HCT116 (cell line): ENCODE measurements at regions not wholly inside any gene's neighbourhood (a gene's known extent, or its start where the extent isn't known, plus 50 kb on each side); places are given as distances from the start of the nearest gene placed in this dataset.

Source experiments
- ATAC-seq: fragments of 200-7000 bp; cut with Tn5 transposase; 2 replicates; pipeline ENCODE4 v1.9.1; 2020; ENCODE audit warnings: mild to moderate bottlenecking, moderate library complexity
- BruUV-seq: library from RNA; stranded (reverse); fragments of 400-500 nt; replicated peaks from 2 replicates; lab custom pipeline; 2021; lab: Mats Ljungman, UMichigan
- CTCF ChIA-PET: fragments of 300-600 bp; sonication (Branson Sonifier 250); formaldehyde crosslinking; loops from one replicate; lab custom pipeline; 2021; ENCODE audit warnings: antibody characterized with exemption; lab: Charles Lee
- POLR2A ChIA-PET: fragments of 300-600, 350-600 bp; sonication (Branson Sonifier 250); formaldehyde crosslinking; loops from one replicate; lab custom pipeline; 2021; ENCODE audit warnings: antibody characterized with exemption; lab: Charles Lee
- RAD21 ChIA-PET, 2 experiments: fragments of 300-600 bp; sonication (Branson Sonifier 250); formaldehyde crosslinking; loops; one replicate each; lab custom pipeline; 2023; ENCODE audit warnings: low total read pairs in 2 of 2; ENCODE audit not compliant: uncharacterized antibody in 2 of 2, unreplicated experiment in 2 of 2, low non-redundant PET in 1 of 2; lab: Charles Lee
- DNase-seq: peaks from one replicate; pipeline ENCODE4 v3.0.0-alpha.2; 2010; ENCODE audit warnings: low read depth, low spot score
- H2AFZ ChIP-seq: fragments of 200-600 bp; shearing (Covaris generic), sonication (generic); 2 replicates; pipeline ENCODE4 v1.6.1; 2017; ENCODE audit warnings: low read depth, mixed run types, mixed read lengths, antibody characterized with exemption, low read length; ENCODE audit not compliant: poor library complexity, severe bottlenecking
- H3K27ac ChIP-seq: 2 replicates; pipeline ENCODE4 v1.5.1; 2012; ENCODE audit warnings: low read depth, low read length
- H3K27me3 ChIP-seq: fragments of 200-600 bp; sonication (generic); 2 replicates; pipeline ENCODE4 v1.6.1; 2016; ENCODE audit warnings: mixed run types, low read length, mixed read lengths; ENCODE audit not compliant: insufficient read depth
- H3K36me3 ChIP-seq, 2 experiments: fragments of 200-500 bp in 1 of 2; fragments of 200-600 bp in 1 of 2; sonication (Bioruptor generic) in 1 of 2; sonication (generic) in 1 of 2; 2 replicates each; pipeline versions ENCODE4 v1.5.1 to v1.6.1; 2014 to 2016; ENCODE audit warnings: low read length in 2 of 2, inconsistent platforms in 1 of 2, mixed read lengths in 1 of 2, mixed run types in 1 of 2; ENCODE audit not compliant: insufficient read depth in 2 of 2, control insufficient read depth in 1 of 2
- H3K4me1 ChIP-seq, 2 experiments: fragments of 200-600 bp in 1 of 2; sonication (generic) in 1 of 2; 2 replicates each; pipeline versions ENCODE4 v1.5.1 to v1.6.1; 2012 to 2017; ENCODE audit warnings: low read length in 2 of 2, inconsistent platforms in 1 of 2, mild to moderate bottlenecking in 1 of 2, mixed read lengths in 1 of 2, mixed run types in 1 of 2, moderate library complexity in 1 of 2; ENCODE audit not compliant: insufficient read depth in 2 of 2, control insufficient read depth in 1 of 2
- H3K4me2 ChIP-seq: fragments of 200-600 bp; sonication (generic); 2 replicates; pipeline ENCODE4 v1.6.1; 2017; ENCODE audit warnings: mixed run types, low read length, mixed read lengths
- H3K4me3 ChIP-seq, 2 experiments: fragments of 200-600 bp in 1 of 2; sonication (generic) in 1 of 2; replicated peaks in 1 of 2; 2 replicates each; pipeline ENCODE4 v1.5.1; 2011 to 2016; ENCODE audit warnings: low read length in 2 of 2, control low read depth in 1 of 2, low read depth in 1 of 2, mild to moderate bottlenecking in 1 of 2, mixed read lengths in 1 of 2, mixed run types in 1 of 2
- H3K79me2 ChIP-seq: fragments of 200-600 bp; sonication (generic); 2 replicates; pipeline ENCODE4 v1.6.1; 2017; ENCODE audit warnings: mild to moderate bottlenecking, mixed run types, low read length, moderate library complexity, mixed read lengths; ENCODE audit not compliant: insufficient read depth
- H3K9ac ChIP-seq: fragments of 200-600 bp; sonication (generic); 2 replicates; pipeline ENCODE4 v1.6.1; 2016; ENCODE audit warnings: low read length, mixed read lengths
- H3K9me2 ChIP-seq: fragments of 200-600 bp; sonication (generic), shearing (Covaris generic); 2 replicates; pipeline ENCODE4 v1.6.1; 2017; ENCODE audit warnings: mixed run types, mild to moderate bottlenecking, moderate library complexity; ENCODE audit not compliant: insufficient read depth
- H3K9me3 ChIP-seq, 2 experiments: fragments of 200-500 bp in 1 of 2; fragments of 200-600 bp in 1 of 2; sonication (Bioruptor generic) in 1 of 2; sonication (generic) in 1 of 2; 2 replicates each; pipeline ENCODE4 v1.6.1; 2014 to 2017; ENCODE audit warnings: low read length in 2 of 2, mixed read lengths in 2 of 2, inconsistent platforms in 1 of 2, low read depth in 1 of 2, mild to moderate bottlenecking in 1 of 2, mixed run types in 1 of 2, moderate library complexity in 1 of 2; ENCODE audit not compliant: control insufficient read depth in 1 of 2, insufficient read depth in 1 of 2
- H4K20me1 ChIP-seq: fragments of 200-600 bp; sonication (generic), shearing (Covaris generic); 2 replicates; pipeline ENCODE4 v1.6.1; 2017; ENCODE audit warnings: mixed run types, mild to moderate bottlenecking, moderate library complexity; ENCODE audit not compliant: insufficient read depth
- ATF3 ChIP-seq: IDR thresholded peaks from 2 replicates; pipeline ENCODE4 v1.6.1; 2012
- CBX3 ChIP-seq: IDR thresholded peaks from 2 replicates; pipeline ENCODE4 v1.6.1; 2012; ENCODE audit warnings: low read depth
- EGR1 ChIP-seq: IDR thresholded peaks from 2 replicates; pipeline ENCODE4 v1.6.1; 2012; ENCODE audit warnings: low read depth
- ELF1 ChIP-seq: IDR thresholded peaks from 2 replicates; pipeline ENCODE4 v1.6.1; 2012; ENCODE audit warnings: low read depth, borderline replicate concordance
- EZH2 ChIP-seq: fragments of 200-600 bp; sonication (generic); IDR thresholded peaks from 2 replicates; pipeline ENCODE4 v1.6.1; 2017; ENCODE audit warnings: antibody characterized with exemption, mixed run types
- EZH2phosphoT487 ChIP-seq: fragments of 200-600 bp; IDR thresholded peaks from 2 replicates; pipeline ENCODE4 v1.6.1; 2018; ENCODE audit warnings: antibody characterized with exemption, borderline replicate concordance
- JUND ChIP-seq: IDR thresholded peaks from 2 replicates; pipeline ENCODE4 v1.6.1; 2012
- MAX ChIP-seq: IDR thresholded peaks from 2 replicates; pipeline ENCODE4 v1.6.1; 2012
- POLR2A ChIP-seq: IDR thresholded peaks from 2 replicates; pipeline ENCODE4 v1.7.0; 2011; ENCODE audit warnings: borderline replicate concordance; ENCODE audit not compliant: insufficient read depth, insufficient read length; ENCODE audit errors: extremely low read depth
- POLR2AphosphoS5 ChIP-seq: IDR thresholded peaks from 2 replicates; pipeline ENCODE4 v1.6.1; 2011; ENCODE audit warnings: mild to moderate bottlenecking, low read depth, low read length, moderate library complexity
- RAD21 ChIP-seq: IDR thresholded peaks from 2 replicates; pipeline ENCODE4 v1.6.1; 2012; ENCODE audit warnings: low read depth, mild to moderate bottlenecking
- SP1 ChIP-seq: IDR thresholded peaks from 2 replicates; pipeline ENCODE4 v1.6.1; 2012; ENCODE audit warnings: low read depth
- SRF ChIP-seq: IDR thresholded peaks from 2 replicates; pipeline ENCODE4 v1.6.1; 2012; ENCODE audit warnings: low read depth
- TCF7L2 ChIP-seq: IDR thresholded peaks from 2 replicates; pipeline ENCODE4 v1.7.0; 2011; ENCODE audit warnings: borderline replicate concordance, inconsistent platforms; ENCODE audit not compliant: insufficient read depth, insufficient read length; ENCODE audit errors: extremely low read depth
- ZBTB33 ChIP-seq: IDR thresholded peaks from 2 replicates; pipeline ENCODE4 v1.6.1; 2011; ENCODE audit warnings: mild to moderate bottlenecking, low read length, moderate library complexity; ENCODE audit not compliant: insufficient replicate concordance; ENCODE audit errors: extremely low read depth
- ZFX ChIP-seq: fragments of 450-650 bp; IDR thresholded peaks from 2 replicates; pipeline ENCODE4 v1.6.1; 2017
- ZNF274 ChIP-seq: fragments of 200-500 bp; sonication (Bioruptor generic); IDR thresholded peaks from 2 replicates; pipeline ENCODE4 v1.6.1; 2014; ENCODE audit warnings: mild to moderate bottlenecking, low read depth, low read length, inconsistent platforms
- intact Hi-C: fragments of 100-400 bp; cut with micrococcal nuclease; formaldehyde crosslinking; loops from 2 replicates; pipeline ENCODE4 v1.10.0; 2022
- TF ChIP-seq, protein P1 (sequence below): IDR thresholded peaks from 2 replicates; pipeline ENCODE4 v1.6.1; 2012; ENCODE audit warnings: low read depth

GRCh38 chr12:89901906-89902642 lies 193.4 kb upstream of the ATP2B1 start (continued):
- TF ChIP-seq ZBTB33 = no peak

DNA sequence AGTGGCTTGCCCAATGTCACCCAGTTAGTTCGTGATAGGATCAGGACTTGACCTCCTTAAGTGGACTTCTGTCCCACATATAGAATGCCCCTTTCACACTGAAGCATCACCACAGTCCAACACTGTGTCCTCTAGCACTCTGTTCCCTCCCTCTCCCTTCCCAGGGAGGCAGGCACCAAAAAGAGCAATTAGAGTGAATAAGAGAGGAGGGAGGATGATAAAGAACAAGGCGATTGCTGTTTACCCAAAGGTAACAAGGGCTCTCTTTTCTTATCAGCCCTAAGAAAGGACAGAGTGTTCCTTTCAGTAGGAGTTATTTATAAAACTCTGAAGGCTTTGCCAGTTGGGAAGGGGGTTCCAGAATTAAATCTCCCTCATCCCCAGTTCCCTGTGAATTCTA lies 192.7 kb upstream of the ATP2B1 start:
- no peak overlapping the region for H2AFZ ChIP-seq
- RAD21 ChIA-PET = no interaction called here
- H3K36me3 ChIP-seq = no peaks in the 10 kb centered on the region
- H3K4me1 ChIP-seq = no peaks in the 10 kb centered on the region
- ATAC-seq (no peak), DNase-seq (no peak)
- intact Hi-C loops = no loop called here
- H3K27ac ChIP-seq = no peak overlapping the region
- H3K27me3 ChIP-seq = no peaks in the 10 kb centered on the region
- POLR2A ChIA-PET = no interaction called here
- CTCF ChIA-PET = no interaction called here
- no peaks in the 10 kb centered on the region for H4K20me1 ChIP-seq
- no peaks in the 10 kb centered on the region for H3K79me2 ChIP-seq
- TF ChIP-seq JUND (no peak), ELF1 (no peak), EZH2phosphoT487 (no peak), RAD21 (no peak), CBX3 (no peak), ZFX (no peak), ATF3 (no peak), POLR2A (no peak), ZNF274 (no peak), EGR1 (no peak), MAX (no peak), TCF7L2 (no peak), POLR2AphosphoS5 (no peak), SRF (no peak), ZBTB33 (no peak), EZH2 (no peak), SP1 (no peak)
- TF ChIP-seq, protein P1, sequence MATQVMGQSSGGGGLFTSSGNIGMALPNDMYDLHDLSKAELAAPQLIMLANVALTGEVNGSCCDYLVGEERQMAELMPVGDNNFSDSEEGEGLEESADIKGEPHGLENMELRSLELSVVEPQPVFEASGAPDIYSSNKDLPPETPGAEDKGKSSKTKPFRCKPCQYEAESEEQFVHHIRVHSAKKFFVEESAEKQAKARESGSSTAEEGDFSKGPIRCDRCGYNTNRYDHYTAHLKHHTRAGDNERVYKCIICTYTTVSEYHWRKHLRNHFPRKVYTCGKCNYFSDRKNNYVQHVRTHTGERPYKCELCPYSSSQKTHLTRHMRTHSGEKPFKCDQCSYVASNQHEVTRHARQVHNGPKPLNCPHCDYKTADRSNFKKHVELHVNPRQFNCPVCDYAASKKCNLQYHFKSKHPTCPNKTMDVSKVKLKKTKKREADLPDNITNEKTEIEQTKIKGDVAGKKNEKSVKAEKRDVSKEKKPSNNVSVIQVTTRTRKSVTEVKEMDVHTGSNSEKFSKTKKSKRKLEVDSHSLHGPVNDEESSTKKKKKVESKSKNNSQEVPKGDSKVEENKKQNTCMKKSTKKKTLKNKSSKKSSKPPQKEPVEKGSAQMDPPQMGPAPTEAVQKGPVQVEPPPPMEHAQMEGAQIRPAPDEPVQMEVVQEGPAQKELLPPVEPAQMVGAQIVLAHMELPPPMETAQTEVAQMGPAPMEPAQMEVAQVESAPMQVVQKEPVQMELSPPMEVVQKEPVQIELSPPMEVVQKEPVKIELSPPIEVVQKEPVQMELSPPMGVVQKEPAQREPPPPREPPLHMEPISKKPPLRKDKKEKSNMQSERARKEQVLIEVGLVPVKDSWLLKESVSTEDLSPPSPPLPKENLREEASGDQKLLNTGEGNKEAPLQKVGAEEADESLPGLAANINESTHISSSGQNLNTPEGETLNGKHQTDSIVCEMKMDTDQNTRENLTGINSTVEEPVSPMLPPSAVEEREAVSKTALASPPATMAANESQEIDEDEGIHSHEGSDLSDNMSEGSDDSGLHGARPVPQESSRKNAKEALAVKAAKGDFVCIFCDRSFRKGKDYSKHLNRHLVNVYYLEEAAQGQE = no peak
- TF ChIP-seq, all 23 proteins: peak for 0
- BruUV-seq = no TSS peak
- H3K9me2 ChIP-seq = 0 out of 2 replicates have a peak, but pooled peaks cover 6% of the 10 kb centered on the region
- no peak overlapping the region for H3K9ac ChIP-seq
- H3K4me3 ChIP-seq = no peak overlapping the region
- H3K9me3 ChIP-seq = no peaks in the 10 kb centered on the region
- no peak overlapping the region for H3K4me2 ChIP-seq
